ENCODE measurements at regions not wholly inside any gene's neighbourhood (a gene's known extent, or its start where the extent isn't known, plus 50 kb on each side); places are given as distances from the start of the nearest gene placed in this dataset.

DNA sequence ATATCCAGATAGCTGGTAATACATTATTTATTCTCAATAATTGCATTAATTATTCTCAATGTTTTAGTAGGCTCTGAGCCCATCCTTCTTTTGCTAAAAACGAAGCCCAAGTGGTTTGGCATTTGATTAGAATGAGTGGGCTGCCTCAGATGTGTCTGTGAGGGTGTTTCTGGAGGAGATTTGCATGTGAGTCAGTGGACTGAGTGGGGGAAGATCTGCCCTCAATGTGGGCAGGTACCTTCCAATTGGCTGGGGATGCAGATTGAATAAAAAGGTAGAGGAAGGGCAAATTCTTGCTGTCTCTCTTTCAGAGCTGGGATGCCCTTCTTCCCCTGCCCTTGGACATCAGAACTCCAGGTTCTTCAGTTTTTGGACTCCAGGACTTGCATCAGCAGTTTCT lies 290.6 kb upstream of the SMIM30 start:
- ATAC-seq (no peak), DNase-seq (ENCODE audit: low spot score) (no peak)
- POLR2A ChIA-PET: no interaction called here
- Mint-ChIP-seq H3K27me3 (ENCODE audit: low read depth) (no peaks in the 10 kb centered on the region; the same call in 1 of the 2 replicates), H3K9me3 (no peaks in the 10 kb centered on the region), H3K4me1 (peaks cover 16% of the 10 kb centered on the region), H3K27ac (no peak overlapping the region), H3K36me3 (no peaks in the 10 kb centered on the region), H3K4me3 (no peak overlapping the region)
- CTCF ChIA-PET: no interaction called here
- TF ChIP-seq GRHL2 (CRISPR knock-in tag; IDR thresholded peaks at IDR 0.05; ENCODE audit: insufficient replicate concordance, severe bottlenecking): no peak
- no peak for TF ChIP-seq ZNF317 (CRISPR knock-in tag; IDR thresholded peaks at IDR 0.05; ENCODE audit: borderline replicate concordance, low read depth)
- no peak for TF ChIP-seq SMAD4 (CRISPR knock-in tag; IDR thresholded peaks at IDR 0.05)

GRCh38 chr7:113405296-113406056 lies 287.1 kb upstream of the SMIM30 start:
- no peaks in the 10 kb centered on the region; the same call in 1 of the 2 replicates for H3K27me3 Mint-ChIP-seq (ENCODE audit: low read depth)
- H3K4me1 Mint-ChIP-seq: peaks cover 16% of the 10 kb centered on the region
- DNase-seq (ENCODE audit: low spot score) (no peak), ATAC-seq (peak; percentile 78)
- no peak for TF ChIP-seq TP53 (CRISPR knock-in tag; IDR thresholded peaks at IDR 0.05)
- TF ChIP-seq FOXK1 (CRISPR knock-in tag; IDR thresholded peaks at IDR 0.05): no peak
- TF ChIP-seq CTCF (IDR thresholded peaks at IDR 0.05): peak; percentile 17; the same call in 1 of the 2 replicates
- POLR2A ChIA-PET: no interaction called here
- no peak overlapping the region for H3K4me3 Mint-ChIP-seq
- H3K9me3 Mint-ChIP-seq: no peaks in the 10 kb centered on the region
- no peak overlapping the region for H3K27ac Mint-ChIP-seq
- CTCF ChIA-PET: interaction anchor here (1.0 to 1.8 kb wide), 4 partner anchors 11 to 20 kb away, joined by 3 to 34 read pairs (median 4); no protein-coding TSS in a partner anchor
- no peaks in the 10 kb centered on the region for H3K36me3 Mint-ChIP-seq

- Mint-ChIP-seq H3K27me3 (ENCODE audit: low read depth) (no peaks in the 10 kb centered on the region), H3K9me3 (no peaks in the 10 kb centered on the region), H3K4me3 (no peak overlapping the region), H3K27ac (no peak overlapping the region), H3K36me3 (no peaks in the 10 kb centered on the region), H3K4me1 (peaks cover 16% of the 10 kb centered on the region)
- ChIA-PET POLR2A (interaction anchor here (0.6 kb wide), 1 partner anchor 669 kb away, joined by 5 read pairs; no protein-coding TSS in a partner anchor), CTCF (interaction anchor here (0.6 to 1.8 kb wide), 20 partner anchors 10 to 831 kb away, joined by 3 to 34 read pairs (median 4); partner anchors contain the start of gene GPR85)
- TF ChIP-seq HMGXB4 (CRISPR knock-in tag; IDR thresholded peaks at IDR 0.05) (no peak), KAT7 (CRISPR knock-in tag; IDR thresholded peaks at IDR 0.05; ENCODE audit: borderline replicate concordance) (no peak), ZNF121 (CRISPR knock-in tag; IDR thresholded peaks at IDR 0.05) (no peak), NR2C2 (CRISPR knock-in tag; IDR thresholded peaks at IDR 0.05) (no peak), ATF1 (CRISPR knock-in tag; IDR thresholded peaks at IDR 0.05) (no peak), ETV6 (CRISPR knock-in tag; IDR thresholded peaks at IDR 0.05) (no peak), CTCF (IDR thresholded peaks at IDR 0.05) (peak; percentile 23; the same call in 1 of the 2 replicates), OVOL2 (CRISPR knock-in tag; IDR thresholded peaks at IDR 0.05; ENCODE audit: borderline replicate concordance) (no peak), IRF2 (CRISPR knock-in tag; IDR thresholded peaks at IDR 0.05; ENCODE audit: borderline replicate concordance, low read depth) (no peak)
- DNase-seq (ENCODE audit: low spot score) (peak; percentile 24), ATAC-seq (peak; percentile 93)
These were observed 285.9 kb upstream of the SMIM30 start for GRCh38 chr7:113404245-113404644.

Measured in WTC11 (cell line).